GM15510 (cell line): ENCODE measurements at regions not wholly inside any gene's neighbourhood (a gene's known extent, or its start where the extent isn't known, plus 50 kb on each side); places are given as distances from the start of the nearest gene placed in this dataset.

Source experiments
- POLR2A ChIP-seq: IDR thresholded peaks from 3 replicates; pipeline ENCODE4 v1.6.1; 2011; ENCODE audit warnings: borderline replicate concordance; ENCODE audit not compliant: insufficient read length; ENCODE audit errors: extremely low read depth

DNA sequence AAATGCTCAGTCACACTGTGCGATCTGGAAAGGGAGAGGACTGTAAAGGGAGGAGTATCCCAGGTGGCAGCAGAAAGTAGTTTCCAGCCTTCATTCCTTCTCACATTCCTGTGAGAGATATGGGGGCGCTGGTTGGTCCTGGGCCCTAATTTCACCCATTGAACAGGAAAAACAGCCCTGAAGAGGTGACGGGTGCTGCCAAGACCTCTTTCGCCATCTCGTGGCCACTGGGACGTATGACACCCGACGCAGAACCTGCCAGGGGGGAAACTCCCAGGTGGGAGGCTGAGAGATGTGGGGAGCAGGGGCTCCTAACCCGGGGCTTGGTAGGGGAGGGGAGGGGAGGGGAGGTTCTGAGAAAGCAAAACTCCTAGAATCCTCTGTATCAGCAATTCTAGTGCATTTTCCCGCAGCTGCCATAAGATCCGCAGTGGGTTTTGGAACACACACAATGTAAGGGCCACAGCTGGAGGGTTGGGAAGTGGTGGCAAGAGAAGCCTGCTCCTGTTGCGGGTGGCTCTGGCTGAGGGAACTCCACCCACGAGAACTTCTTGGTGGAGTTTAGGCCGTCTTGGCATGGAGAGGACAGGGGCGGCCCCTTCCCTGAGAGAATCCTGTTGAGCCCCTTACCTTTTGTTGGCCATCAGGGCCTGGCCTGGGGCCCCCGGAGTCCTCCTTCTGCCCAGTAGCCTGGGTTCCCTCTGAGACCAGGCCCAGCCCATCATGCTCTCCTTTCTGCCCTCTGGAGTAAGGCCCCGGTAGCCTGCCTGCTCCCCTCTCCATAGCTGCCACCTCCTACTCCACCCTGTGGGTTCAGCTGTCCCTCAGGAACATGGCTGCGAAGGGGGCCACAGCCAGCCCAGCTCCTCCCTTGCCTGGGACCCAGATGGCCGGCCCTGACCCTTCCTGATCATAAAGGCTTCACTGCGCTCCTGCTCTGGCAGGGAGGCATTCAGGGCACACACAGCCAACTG lies 134.1 kb downstream of the OR13H1 start:
- no peak for TF ChIP-seq POLR2A

DNA sequence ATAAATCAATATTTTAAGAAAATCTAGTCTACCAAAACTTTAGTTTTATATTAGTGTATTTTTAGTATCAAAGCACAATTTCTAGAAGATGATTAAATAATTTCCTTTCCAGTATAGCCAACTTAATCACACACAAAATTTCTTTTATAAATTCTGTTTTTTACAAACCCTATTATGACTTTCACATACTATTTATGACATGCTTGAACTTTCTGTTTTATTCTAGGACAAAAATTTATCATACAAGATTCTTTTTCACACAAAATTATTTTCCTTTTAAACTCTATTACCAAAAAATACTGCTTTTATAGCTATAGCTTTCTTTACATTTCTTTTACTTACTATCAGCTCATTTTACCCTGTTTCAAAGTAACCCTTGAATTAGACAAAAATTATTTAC lies 149.5 kb downstream of the OR13H1 start:
- TF ChIP-seq POLR2A, result no peak

GRCh38 chrX:131703646-131704045 lies 159.8 kb downstream of the OR13H1 start:
- no peak for TF ChIP-seq POLR2A

DNA sequence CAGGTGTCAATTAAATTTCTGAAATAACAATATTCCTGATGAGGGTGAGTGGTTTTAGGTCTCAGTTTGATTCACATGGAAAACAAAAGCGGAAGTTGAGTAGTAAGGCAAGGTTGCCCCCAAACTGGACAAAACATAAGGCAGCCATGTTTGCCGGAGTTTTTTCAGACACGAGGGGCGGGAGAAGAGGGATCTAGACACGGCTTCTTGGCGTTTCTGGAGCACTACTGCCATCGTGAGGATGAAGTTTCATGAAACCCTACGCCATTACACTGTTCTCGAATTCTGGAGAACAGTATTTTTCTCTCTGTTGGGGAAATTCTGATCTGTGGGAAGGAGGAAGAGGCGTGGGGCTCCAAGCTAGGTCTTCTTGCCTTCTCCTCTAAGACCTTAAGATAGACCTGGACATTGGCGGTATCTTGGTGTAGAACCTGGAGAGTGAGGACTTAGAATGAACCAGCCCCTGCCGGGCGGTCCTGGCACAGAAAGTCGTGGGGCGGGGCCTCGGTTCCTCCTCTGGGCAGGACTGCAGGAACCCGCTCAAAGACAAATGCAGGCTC lies 160.3 kb downstream of the OR13H1 start:
- TF ChIP-seq POLR2A, result no peak

DNA sequence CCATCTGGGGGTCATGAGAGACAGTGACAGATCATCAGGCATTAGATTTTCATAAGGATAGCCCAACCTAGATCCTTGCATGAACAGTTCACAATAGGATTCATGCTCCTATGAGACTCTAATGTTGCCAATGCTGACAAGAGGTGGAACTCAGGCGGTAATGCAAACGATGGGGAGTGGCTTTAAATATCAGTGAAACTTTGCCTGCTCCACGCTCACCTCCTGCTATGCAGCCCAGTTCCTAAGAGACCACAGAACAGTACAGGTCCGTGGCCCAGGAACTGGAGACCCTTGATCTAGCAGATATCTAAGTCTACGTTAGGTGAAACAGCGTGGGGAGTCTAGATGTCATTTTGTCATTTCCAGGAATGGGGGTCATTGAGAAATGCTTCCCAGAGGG lies 165.7 kb downstream of the OR13H1 start:
- TF ChIP-seq POLR2A, result no peak

- no peak for TF ChIP-seq POLR2A
Measured at GRCh38 chrX:131711478-131711867, 167.6 kb downstream of the OR13H1 start.

- no peak for TF ChIP-seq POLR2A
Measured at GRCh38 chrX:131723646-131724045, 179.8 kb downstream of the OR13H1 start.

DNA sequence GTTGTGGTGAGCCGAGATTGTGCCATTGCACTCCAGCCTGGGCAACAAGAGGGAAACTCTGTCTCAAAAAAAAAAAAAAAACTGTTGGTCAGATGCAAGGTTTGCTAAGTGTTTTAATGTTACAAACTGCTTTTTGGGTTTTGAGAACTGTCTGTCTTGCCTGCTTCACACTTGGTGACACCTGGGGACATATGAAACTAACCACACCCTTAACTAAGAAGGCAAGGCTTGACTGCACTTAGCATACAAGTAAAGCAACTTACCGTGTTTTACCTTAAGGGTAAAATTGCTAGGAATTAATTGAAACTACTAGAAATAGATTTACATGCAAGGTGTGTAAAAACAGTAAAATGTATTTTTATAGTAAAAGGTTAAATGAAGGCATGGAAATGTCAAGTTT lies 180.4 kb downstream of the OR13H1 start:
- no peak for TF ChIP-seq POLR2A

DNA sequence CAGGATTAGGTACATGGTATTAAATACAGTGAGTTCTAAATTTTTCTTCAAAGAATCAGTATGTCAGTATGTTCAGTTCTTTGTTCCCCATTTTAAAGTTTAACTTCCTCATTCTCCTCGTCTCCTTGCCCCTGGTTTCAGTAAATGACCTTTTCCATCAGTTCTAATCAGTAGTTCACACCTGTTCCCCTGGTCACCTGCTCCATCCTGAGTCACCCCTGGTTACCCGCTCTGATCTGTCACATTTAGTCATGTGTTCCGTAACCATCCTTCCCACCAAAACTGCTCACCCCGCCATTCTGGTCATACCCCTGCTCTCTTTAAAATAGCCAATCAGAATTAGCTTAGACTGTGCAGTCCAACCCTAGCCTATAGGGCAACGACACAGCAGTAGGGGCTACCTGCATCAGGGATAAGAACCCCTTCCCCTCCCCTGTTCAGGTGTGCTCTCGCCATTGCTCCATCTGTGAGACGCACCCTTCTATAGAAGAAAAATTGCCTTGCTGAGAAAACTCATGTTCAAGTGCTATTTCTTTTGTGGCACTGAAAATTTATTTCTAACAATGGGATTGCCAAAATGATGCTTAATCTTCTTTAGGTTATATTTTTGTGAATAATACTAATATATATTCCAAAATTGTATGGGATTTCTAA lies 181.3 kb downstream of the OR13H1 start:
- TF ChIP-seq POLR2A, result no peak

GRCh38 chrX:131727778-131728177 lies 183.9 kb downstream of the OR13H1 start:
- no peak for TF ChIP-seq POLR2A

DNA sequence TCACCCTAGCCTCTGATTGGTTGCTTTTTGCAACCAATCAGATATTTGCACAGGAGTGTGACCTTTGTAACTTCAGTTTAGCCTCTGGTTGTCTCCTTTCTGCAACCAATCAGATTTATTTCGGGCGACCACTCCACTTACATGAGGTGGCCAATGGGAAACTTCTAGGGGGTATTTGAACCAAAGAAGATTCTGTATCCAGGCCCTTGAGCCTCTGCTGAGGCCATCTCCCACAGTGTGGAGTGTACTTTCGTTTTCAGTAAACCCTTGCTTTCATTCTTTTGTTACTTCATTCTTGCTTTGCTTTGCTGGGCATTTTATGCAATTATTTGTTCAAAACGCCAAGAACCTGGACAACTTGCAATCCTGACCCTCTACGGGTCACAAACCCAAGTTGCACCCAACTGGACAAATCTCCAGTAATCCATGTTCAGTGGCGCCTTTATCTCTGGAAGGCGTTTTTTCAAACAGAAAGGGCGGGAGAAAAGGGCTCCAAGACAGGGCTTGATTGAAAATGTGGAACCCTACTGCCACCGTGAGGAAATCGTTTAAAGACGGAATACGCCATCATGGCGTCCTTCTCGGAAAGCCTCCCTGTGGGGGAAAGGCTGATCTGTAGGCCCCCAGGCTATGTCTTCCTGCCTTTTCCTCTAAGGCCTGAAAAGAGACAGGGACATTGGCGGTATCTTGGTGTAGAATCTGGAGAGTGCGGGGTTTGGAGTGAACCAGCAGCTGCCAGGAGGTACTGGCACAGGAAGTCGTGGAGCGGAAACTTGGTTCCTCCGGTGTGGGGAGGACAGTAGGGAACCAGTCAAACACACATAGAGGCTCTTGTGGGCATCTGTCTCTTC lies 184.6 kb downstream of the OR13H1 start:
- TF ChIP-seq POLR2A, result no peak

DNA sequence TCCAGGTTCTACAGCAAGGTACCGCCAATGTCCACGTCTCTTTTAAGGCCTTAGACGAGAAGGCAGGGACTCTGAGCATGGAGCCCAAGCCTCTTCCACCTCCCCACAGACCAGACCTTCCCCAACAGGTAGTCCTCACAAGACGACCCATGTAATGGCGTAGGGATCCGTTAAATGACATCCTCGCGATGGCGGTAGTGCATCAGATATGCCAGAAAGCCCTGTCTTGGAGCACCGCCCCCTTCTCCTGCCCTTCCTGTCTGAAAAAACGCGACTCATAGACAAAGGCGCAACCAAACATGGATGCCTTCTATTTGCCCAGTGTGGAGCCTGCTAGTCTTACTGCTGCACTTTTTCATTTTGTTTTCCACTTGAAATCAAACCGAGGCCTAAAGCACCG lies 185.4 kb downstream of the OR13H1 start:
- TF ChIP-seq POLR2A, result no peak

DNA sequence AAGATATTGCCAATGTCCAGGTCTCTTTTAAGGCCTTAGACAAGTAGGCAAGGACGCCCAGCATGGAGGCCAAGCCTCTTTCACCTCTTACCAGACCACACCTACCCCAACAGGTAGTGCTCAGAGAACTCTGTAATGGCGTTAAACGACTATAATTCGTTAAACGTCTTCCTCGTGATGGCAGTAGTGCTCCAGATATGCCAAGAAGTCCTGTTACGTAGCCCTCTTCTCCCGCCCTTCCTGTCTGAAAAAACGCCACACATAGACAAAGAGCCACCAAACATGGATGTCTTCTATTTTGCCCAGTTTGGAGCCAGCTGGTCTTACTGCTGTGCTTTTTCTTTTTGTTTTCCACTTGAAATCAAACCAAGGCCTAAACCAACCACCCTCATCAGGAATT lies 190.7 kb downstream of the OR13H1 start:
- no peak for TF ChIP-seq POLR2A

DNA sequence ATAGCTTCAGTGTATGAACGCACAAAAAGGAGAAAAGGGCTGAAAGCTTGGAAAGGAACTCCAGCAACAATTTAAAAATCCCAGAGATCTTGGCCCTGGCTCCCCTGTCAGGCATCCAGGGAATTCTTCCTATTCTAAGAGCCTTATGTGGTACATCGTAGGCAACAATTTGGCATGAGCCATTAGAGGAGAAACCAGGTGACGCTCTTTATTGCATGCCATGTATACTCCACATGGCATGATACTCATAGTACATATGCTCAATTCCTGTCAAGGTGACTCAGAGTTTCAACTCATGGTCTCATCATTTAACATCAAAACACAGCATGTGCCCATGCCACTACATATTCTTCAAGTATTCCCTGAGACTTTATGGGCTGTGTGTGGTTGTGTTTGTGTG lies 191.3 kb downstream of the OR13H1 start:
- no peak for TF ChIP-seq POLR2A

GRCh38 chrX:131739823-131740222 lies 195.9 kb downstream of the OR13H1 start:
- no peak for TF ChIP-seq POLR2A
